HL-60 (cell line): ENCODE measurements at regions not wholly inside any gene's neighbourhood (a gene's known extent, or its start where the extent isn't known, plus 50 kb on each side); places are given as distances from the start of the nearest gene placed in this dataset.

Experiments used
- DNase-seq, 2 experiments: peaks; one replicate each; pipeline ENCODE4 v3.0.0-alpha.2; 2010 to 2020; ENCODE audit warnings: low read depth in 1 of 2, low spot score in 1 of 2
- H3K27ac ChIP-seq: fragments of 250-450 bp; sonication (Bioruptor Pico); replicated peaks from 2 replicates; pipeline ENCODE4 v1.5.1; 2020; ENCODE audit warnings: mild to moderate bottlenecking, moderate library complexity
- H3K27me3 ChIP-seq: fragments of 250-450 bp; sonication (Bioruptor Pico); 2 replicates; pipeline ENCODE4 v1.5.1; 2021; ENCODE audit warnings: mild to moderate bottlenecking, moderate library complexity; ENCODE audit not compliant: insufficient read depth, poor library complexity, severe bottlenecking
- H3K4me3 ChIP-seq: replicated peaks from 2 replicates; pipeline ENCODE4 v1.5.1; 2011; ENCODE audit warnings: mild to moderate bottlenecking, control low read depth, low read length; ENCODE audit not compliant: insufficient read depth
- GABPA ChIP-seq: IDR thresholded peaks from 2 replicates; pipeline ENCODE4 v1.6.1; 2012; ENCODE audit warnings: low read depth
- POLR2AphosphoS5 ChIP-seq: IDR thresholded peaks from 2 replicates; pipeline ENCODE4 v1.6.1; 2012; ENCODE audit warnings: low read depth
- SPI1 ChIP-seq: IDR thresholded peaks from 2 replicates; pipeline ENCODE4 v1.6.1; 2012; ENCODE audit warnings: low read depth, mild to moderate bottlenecking, borderline replicate concordance
- TF ChIP-seq, protein P1 (sequence below): IDR thresholded peaks from one replicate; pipeline ENCODE4 v1.5.1; 2011; ENCODE audit warnings: low read length, control low read depth, inconsistent platforms; ENCODE audit not compliant: insufficient read depth
- TF ChIP-seq, protein P2 (sequence below): IDR thresholded peaks from 2 replicates; pipeline ENCODE4 v1.6.1; 2012; ENCODE audit warnings: low read depth; ENCODE audit not compliant: insufficient replicate concordance

DNA sequence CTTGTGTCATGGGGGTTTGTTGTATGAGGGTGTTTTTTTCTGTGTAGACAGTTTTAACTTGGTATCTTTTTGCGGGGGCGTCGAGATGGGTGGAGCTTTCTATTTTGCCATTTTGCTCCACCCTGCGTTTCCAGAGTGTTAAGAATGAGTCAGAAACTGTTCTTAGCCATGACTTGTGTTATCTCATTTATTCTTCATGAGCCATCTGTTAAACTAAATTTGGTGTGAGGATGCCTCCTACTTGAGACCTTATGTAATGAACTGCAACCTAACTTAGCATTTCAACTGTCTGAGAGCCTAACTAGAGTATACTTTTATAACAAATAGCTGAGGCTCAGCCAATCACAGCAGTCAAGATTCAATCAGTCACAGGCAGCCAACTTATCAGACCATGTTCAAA, 1873.5 kb downstream of the NCAM2 start:
- TF ChIP-seq POLR2AphosphoS5 (no peak), SPI1 (no peak), GABPA (no peak)
- TF ChIP-seq, protein P1, sequence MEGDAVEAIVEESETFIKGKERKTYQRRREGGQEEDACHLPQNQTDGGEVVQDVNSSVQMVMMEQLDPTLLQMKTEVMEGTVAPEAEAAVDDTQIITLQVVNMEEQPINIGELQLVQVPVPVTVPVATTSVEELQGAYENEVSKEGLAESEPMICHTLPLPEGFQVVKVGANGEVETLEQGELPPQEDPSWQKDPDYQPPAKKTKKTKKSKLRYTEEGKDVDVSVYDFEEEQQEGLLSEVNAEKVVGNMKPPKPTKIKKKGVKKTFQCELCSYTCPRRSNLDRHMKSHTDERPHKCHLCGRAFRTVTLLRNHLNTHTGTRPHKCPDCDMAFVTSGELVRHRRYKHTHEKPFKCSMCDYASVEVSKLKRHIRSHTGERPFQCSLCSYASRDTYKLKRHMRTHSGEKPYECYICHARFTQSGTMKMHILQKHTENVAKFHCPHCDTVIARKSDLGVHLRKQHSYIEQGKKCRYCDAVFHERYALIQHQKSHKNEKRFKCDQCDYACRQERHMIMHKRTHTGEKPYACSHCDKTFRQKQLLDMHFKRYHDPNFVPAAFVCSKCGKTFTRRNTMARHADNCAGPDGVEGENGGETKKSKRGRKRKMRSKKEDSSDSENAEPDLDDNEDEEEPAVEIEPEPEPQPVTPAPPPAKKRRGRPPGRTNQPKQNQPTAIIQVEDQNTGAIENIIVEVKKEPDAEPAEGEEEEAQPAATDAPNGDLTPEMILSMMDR: no peak
- TF ChIP-seq, protein P2, sequence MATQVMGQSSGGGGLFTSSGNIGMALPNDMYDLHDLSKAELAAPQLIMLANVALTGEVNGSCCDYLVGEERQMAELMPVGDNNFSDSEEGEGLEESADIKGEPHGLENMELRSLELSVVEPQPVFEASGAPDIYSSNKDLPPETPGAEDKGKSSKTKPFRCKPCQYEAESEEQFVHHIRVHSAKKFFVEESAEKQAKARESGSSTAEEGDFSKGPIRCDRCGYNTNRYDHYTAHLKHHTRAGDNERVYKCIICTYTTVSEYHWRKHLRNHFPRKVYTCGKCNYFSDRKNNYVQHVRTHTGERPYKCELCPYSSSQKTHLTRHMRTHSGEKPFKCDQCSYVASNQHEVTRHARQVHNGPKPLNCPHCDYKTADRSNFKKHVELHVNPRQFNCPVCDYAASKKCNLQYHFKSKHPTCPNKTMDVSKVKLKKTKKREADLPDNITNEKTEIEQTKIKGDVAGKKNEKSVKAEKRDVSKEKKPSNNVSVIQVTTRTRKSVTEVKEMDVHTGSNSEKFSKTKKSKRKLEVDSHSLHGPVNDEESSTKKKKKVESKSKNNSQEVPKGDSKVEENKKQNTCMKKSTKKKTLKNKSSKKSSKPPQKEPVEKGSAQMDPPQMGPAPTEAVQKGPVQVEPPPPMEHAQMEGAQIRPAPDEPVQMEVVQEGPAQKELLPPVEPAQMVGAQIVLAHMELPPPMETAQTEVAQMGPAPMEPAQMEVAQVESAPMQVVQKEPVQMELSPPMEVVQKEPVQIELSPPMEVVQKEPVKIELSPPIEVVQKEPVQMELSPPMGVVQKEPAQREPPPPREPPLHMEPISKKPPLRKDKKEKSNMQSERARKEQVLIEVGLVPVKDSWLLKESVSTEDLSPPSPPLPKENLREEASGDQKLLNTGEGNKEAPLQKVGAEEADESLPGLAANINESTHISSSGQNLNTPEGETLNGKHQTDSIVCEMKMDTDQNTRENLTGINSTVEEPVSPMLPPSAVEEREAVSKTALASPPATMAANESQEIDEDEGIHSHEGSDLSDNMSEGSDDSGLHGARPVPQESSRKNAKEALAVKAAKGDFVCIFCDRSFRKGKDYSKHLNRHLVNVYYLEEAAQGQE: no peak
- Histone ChIP-seq H3K27ac (no peak overlapping the region), H3K27me3 (no peaks in the 10 kb centered on the region), H3K4me3 (no peak overlapping the region)
- no peak for DNase-seq

DNA sequence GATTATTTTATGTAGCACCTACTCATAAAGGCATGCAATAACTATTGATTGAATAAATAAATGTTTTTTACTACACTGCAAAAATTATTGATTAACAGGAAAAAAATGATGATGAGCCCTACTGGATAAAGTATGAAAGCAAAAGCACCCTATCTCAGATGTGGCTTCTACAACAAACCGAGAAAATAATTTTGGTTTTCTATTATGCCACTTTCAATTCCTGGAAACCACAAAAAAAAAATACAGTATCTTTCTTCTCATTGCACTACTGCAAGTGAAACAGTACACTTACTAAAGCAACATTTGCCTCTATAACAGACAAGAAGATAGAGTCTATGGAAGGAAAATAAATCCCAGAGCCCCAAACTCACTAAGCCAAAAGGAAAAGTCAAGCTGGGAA, 1882.4 kb downstream of the NCAM2 start:
- TF ChIP-seq, protein P1: no peak
- TF ChIP-seq POLR2AphosphoS5 (no peak), SPI1 (no peak), GABPA (no peak)
- TF ChIP-seq, protein P2: no peak
- H3K4me3 ChIP-seq: no peak overlapping the region
- no peak for DNase-seq
- no peak overlapping the region for H3K27ac ChIP-seq
- H3K27me3 ChIP-seq: no peaks in the 10 kb centered on the region

DNA sequence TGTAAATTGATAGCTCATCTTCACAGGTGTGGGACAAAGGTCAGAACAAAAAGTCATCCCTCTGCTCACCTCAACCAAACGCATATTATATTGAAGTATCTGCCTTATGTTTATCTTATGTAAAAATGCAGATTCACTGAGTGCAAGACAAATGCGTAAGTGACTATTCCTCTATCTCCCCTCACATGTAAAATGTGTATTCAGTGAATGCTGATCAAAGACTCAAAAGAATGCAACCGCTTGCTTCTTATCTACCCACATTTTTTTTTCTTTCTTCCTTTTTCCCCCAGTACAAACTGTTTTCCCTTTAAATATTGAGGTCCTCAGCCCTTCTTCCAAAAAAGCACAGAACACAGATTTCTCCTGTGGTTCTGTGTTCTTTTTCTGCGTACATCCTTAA, 1882.9 kb downstream of the NCAM2 start:
- no peak for TF ChIP-seq GABPA
- TF ChIP-seq, protein P1: no peak
- TF ChIP-seq, protein P2: no peak
- TF ChIP-seq SPI1: no peak
- TF ChIP-seq POLR2AphosphoS5: no peak
- H3K27me3 ChIP-seq: no peaks in the 10 kb centered on the region
- H3K4me3 ChIP-seq: no peak overlapping the region
- no peak overlapping the region for H3K27ac ChIP-seq
- no peak for DNase-seq
